ENCODE measurements at regions not wholly inside any gene's neighbourhood (a gene's known extent, or its start where the extent isn't known, plus 50 kb on each side); places are given as distances from the start of the nearest gene placed in this dataset.

DNA sequence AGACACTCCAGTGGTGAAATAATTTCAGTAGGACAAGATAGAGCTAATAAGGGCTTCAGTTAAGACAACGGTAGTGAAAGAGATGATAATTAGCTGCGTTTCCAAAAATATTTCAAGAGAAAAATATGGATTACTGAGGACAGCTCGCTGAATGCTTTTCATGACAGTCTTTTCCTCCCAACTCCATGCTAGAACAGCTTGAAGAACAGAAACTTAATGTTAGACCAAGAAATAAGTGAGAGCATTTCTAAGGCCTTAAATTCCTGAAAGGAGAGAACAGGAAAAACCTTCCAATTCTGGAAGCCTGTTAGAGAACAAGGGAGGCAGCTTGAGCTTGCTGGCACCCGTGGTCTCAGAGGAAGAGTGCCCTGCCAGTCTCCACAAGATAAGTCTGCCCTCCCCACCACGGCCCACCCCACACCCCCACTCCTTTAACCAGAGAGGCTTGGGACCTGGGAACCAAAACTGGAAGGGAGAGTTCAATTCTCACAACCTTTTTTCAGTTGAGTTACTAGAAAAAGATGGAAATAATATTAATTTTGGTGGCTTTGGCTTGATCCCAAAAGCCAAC, 1148.0 kb upstream of the CELF2 start:
- intact Hi-C loops (cut with DNase I): no loop called here
- DNase-seq: no peak

- intact Hi-C loops (cut with DNase I): no loop called here
- no peak for DNase-seq
Observed at GRCh38 chr10:9875353-9875752, 1142.3 kb upstream of the CELF2 start.

DNA sequence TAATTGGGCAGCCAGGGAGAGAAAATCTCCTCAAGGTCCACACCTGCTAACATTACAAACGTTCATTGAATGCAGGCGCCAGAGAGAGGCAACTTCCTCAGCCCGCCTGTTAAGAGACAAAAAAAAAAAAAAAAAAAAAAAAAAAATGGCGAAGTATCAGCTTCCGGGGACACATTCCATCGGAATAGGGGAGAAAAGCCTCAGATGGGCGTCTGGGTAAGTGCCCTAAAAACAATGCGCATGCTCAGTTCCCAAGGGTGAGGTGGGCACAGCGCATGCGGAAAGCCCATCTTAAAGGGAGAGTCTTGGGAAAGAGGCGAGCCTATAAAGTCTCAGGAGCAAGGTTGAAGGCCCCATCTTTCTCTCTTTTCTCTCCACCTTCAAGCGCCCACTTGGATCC, 1139.7 kb upstream of the CELF2 start:
- no peak for DNase-seq
- intact Hi-C loops (cut with DNase I): no loop called here

DNA sequence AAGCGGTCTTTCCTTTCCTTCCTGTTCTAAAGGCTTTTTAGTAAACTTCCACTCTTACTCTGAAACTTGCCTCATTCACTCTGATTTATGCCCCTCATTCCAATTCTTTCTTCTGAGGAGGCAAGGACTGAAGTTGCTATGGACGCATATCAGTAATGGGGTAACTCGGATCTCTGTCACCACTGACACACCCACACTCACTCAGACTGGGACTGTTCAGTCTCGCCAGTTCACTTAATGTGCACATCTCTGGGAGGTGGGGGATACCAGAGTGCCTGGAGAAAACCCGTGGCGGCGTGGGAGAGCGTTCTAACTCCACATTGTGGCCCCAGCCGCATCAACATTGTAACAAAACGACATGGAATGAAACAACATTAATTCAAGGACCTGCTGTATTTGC, 1139.3 kb upstream of the CELF2 start:
- intact Hi-C loops (cut with DNase I): no loop called here
- DNase-seq: peak in 1 of 10 donors; percentile 38

DNA sequence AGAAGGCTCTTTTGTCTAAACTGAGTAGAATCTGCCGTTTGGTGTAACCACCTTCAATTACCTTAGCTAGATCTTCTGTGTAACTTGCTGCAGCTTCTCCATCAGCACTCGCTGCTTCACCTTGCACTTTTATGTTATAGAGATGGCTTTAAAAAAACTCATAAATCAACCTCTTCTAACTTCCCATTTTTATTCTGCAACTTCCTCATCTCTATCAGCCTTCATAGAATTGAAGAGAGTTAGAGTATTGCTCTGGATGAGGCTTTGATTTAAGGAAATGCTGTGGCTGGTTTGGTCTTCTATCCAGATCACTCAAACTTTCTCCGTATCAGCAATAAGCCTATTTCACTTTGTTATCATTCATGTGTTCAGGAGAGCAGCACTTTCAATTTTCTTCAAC, 1131.9 kb upstream of the CELF2 start:
- intact Hi-C loops (cut with DNase I): no loop called here
- no peak for DNase-seq

- intact Hi-C loops (cut with DNase I): no loop called here
- DNase-seq: no peak
Observed at GRCh38 chr10:9886772-9887171, 1130.9 kb upstream of the CELF2 start.

DNA sequence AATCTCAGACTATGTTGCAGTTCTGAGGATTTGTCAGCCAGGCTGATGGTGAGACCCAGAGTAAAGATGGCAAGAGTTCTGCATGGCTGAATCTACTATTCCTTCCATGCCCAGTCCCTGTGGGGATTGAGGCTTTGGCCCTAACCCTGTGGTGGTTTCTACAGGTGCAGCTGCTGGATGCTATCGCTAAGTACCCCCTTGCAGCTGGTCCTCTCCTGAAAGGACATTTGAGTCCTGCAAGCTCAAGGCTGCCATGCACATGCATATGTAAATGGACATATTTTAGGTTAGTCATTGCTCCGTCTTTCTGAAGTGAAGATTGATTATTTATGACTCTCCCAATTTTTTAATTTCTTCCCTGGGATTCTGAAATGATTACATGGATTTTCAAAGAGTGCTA, 1122.2 kb upstream of the CELF2 start:
- intact Hi-C loops (cut with DNase I): no loop called here
- no peak for DNase-seq

- no peak for DNase-seq
- intact Hi-C loops (cut with DNase I): no loop called here
Observed at GRCh38 chr10:9895981-9896380, 1121.7 kb upstream of the CELF2 start.

DNA sequence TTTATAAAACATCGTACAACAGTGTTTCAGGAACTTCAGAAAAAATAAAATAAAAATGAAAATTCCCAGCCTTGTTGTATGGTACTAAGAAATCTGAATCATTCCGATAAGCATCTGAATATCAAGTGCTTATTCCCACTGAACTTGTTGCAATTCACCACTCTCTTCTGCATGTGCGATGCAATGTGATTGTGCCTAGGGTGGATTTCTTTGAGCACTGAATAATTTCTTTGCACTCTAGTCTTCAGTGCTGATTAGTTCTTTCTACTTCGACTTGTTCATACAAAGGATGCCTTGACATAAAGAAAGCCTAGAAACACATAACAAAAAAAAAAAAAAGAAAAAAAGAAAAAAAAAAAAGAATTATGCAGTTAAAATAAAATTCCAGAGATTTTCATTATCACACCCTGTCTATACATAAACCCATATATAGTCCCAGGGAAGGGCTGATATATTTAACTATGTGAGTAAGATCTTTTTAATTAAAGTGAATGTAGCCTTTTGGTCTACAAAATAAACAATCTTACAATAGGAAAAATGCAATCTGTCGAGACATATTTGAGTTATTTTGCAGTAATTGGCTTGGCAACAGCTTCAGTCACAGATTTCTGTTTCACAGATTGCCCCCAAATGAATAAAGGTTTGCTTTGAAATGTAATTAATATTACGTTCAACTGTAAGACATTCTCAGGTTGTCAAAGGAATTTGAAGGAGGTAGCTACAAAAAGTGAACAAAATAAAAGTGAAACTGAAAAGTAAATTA, 1118.9 kb upstream of the CELF2 start:
- no peak for DNase-seq
- intact Hi-C loops (cut with DNase I): no loop called here

- intact Hi-C loops (cut with DNase I): no loop called here
- no peak for DNase-seq
Observed at GRCh38 chr10:9900751-9901150, 1116.9 kb upstream of the CELF2 start.

DNA sequence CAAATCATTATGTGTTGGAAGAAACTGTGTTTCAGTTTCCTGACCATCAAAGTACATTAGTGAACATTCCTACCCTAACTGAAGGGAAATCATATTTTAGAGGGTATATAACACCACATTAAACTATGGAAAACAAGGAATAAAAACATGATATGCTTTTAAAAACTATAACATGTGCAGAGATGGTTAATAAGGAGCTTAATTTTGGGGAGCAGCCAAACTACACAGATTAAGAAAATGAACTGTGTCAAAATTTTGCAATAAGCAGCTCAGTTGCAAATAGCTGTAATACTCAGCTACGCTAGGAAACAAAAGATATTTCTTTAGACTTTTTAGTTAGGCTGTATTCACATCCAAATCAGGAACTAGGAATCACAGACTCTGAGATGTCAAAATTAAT, 1115.7 kb upstream of the CELF2 start:
- intact Hi-C loops (cut with DNase I): no loop called here
- DNase-seq: no peak

GRCh38 chr10:9910446-9910845, 1107.2 kb upstream of the CELF2 start:
- intact Hi-C loops (cut with DNase I): no loop called here
- DNase-seq: no peak

DNA sequence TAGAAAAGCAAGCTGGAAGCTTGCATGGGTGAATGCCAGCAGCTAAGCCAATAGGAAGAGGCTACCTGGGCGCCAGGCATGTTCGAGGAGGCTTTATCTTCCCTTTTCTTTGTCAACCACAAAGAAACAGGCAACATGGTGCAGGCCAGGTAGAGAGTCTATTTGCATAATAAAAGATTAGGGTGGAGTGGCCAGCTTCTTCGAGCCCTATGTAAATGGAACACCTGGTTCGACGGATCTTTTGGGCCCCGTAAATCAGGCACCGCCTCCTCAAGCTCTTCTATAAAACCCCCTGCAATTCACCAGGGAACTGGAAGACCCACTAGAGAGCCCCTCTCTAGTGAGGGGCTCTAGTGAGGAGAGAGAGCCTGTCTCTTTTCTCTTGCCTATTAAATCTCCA, 1106.2 kb upstream of the CELF2 start:
- intact Hi-C loops (cut with DNase I): no loop called here
- no peak for DNase-seq

- no peak for DNase-seq
- intact Hi-C loops (cut with DNase I): no loop called here
Observed at GRCh38 chr10:9913876-9914514, 1103.7 kb upstream of the CELF2 start.

- DNase-seq: no peak
- intact Hi-C loops (cut with DNase I): no loop called here
Observed at GRCh38 chr10:9921544-9921943, 1096.1 kb upstream of the CELF2 start.

DNA sequence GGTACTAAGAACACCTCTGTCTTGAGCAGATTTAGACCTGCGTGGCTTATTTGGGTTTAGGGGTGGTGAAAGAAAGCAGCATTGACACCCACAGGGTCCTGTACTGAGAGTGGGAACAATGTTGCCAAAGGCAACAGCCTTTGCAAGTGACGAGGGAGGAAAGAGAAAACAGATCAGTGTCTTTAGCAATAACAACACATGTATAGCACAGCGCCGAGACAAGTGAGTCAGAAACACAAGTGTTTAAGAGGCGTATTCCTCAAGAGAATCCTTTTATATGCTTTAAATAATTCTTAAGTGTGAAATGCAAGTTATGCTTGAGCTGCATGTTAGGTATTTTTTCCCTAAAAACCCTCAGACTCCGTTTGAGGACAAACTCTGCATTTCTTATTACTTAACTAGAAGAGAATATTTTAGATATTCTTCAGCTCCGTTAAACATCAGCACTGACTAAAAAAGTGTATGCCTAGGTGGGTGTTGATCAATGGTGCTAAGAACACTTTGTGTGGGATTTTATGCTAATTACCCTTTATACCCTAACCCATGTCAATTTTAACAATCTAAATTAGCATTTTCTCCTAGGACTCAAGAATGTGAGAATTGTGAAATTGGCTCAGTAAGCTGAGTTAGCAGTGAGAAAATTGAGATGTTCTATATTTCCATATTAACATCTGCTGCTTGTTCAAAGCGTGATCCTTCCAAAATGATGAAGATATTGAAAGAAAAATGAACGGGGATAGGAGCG, 1095.4 kb upstream of the CELF2 start:
- peak in 4 of 10 donors; percentile 5 to 40 (median 11) for DNase-seq
- intact Hi-C loops (cut with DNase I): no loop called here

DNA sequence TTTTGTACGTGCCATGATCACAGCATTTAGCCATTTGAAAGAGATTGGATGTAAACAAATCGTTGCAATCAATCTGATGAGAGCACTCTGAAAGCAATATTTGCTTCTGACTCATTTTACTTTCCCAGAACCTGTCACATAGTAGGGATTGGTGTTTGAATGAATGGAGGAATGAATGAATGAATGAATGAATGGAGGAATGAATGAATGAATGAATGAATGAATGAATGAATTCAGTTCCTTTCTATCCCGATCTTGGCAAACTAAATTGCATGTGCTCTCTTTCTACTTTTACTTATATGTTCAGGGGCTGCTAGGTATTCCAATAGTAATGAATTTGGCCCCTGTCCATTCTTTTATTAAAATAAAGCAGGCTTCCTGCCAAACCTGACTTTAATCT, 1091.7 kb upstream of the CELF2 start:
- intact Hi-C loops (cut with DNase I): no loop called here
- DNase-seq: no peak

DNA sequence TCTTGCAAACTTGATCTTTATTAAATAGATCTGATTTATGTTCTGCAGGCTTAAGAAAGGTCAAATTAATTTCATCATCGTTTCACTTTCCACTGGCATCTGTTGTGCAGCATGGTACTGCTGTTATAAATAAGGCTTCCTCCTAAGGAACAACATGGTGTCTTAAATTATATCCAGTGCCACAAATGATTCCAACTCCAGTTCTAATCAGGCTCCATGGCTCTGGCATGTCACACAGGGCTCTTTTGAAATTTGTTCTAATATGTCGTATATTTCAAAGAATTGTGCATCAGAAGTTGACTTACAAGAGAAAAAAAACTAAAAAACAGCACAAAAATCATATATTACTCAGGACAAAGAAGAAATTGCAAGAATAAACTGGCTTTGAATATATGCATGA, 1090.8 kb upstream of the CELF2 start:
- intact Hi-C loops (cut with DNase I): no loop called here
- no peak for DNase-seq

GRCh38 chr10:9939716-9940115, 1078.0 kb upstream of the CELF2 start:
- DNase-seq: no peak
- intact Hi-C loops (cut with DNase I): no loop called here

DNA sequence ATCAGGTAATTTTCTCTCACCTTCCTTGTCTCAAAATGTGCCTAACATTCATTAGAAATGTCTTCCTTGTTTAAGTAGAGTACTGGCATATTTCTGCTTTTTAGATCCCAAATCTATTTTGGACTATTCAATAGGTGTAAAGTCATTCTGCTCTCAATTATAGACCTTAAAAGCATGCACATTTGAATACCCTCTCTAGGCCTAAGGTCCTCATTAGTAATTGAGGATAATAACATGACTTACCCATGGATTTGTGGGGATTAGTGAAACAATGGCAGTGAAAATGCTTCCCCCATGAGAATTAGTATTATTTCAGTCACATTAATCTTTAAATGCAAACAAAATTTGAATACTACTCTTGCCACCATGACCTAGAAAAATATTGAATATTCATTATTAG, 1073.0 kb upstream of the CELF2 start:
- intact Hi-C loops (cut with DNase I): no loop called here
- no peak for DNase-seq

- no peak for DNase-seq
- intact Hi-C loops (cut with DNase I): no loop called here
Observed at GRCh38 chr10:9950070-9950469, 1067.6 kb upstream of the CELF2 start.

Measured in posterior cingulate gyrus (tissue), 11 donors.